Hindlimb muscle (tissue), 1 donor: ENCODE measurements at regions not wholly inside any gene's neighbourhood (a gene's known extent, or its start where the extent isn't known, plus 50 kb on each side); places are given as distances from the start of the nearest gene placed in this dataset.
"Not testable (repeated sequence)": the region's sequence is repeated elsewhere in the genome, so short reads cannot be mapped to it uniquely, and the experiment has no call there.

ENCODE experiments used
- DNase-seq: peaks from one replicate; pipeline ENCODE4 v3.0.0-alpha.2; 2013

DNA sequence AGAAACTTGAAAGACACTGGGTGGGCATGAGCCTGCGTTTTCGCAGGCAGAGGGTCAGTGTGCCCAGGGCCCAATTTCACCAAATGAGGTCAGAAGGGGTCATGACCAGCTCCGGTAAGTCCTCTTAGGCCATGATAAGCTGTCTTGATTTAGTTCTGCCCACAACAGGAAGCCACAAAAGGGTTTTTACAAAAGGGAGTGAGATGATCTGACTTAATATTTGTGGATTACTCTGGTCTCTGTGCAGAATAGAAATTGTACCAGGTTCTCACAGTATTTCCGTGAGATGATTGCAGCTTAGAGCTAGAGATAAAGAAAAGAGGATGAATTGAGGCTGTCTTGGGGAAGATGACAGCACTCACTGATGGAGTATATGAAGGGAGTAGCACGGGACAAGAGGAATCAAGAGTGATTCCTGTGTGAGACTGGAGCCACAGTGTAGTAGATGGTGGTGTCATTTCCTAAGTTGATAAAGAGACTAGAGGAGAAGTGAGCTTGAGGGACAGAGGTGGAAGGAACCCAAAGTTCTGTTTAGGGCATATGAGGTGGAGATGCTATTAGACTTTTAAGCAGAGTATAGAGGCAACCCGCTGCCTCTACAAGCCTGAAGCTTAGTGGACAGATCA lies 288.3 kb upstream of the AMIGO2 start:
- DNase-seq = no peak

DNA sequence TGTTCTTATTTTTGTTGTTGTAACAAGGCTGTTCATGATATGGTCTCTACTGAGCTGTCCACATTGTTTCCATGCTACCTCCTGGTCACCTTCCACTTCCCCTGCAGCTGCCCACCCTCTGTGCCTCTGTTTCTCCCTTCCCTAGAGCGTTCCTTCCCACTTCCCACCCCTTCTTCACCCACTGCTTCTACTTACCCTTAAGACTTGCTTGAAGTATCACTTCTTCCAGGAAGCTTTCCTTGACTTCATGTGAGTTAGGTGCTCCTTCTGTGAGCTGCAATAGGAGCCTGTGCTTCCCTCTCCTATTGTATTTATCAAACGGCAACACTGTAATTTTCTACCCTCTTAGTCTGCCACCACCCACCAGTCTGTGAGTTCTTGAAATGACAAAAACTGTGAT lies 286.8 kb upstream of the AMIGO2 start:
- no peak for DNase-seq

DNA sequence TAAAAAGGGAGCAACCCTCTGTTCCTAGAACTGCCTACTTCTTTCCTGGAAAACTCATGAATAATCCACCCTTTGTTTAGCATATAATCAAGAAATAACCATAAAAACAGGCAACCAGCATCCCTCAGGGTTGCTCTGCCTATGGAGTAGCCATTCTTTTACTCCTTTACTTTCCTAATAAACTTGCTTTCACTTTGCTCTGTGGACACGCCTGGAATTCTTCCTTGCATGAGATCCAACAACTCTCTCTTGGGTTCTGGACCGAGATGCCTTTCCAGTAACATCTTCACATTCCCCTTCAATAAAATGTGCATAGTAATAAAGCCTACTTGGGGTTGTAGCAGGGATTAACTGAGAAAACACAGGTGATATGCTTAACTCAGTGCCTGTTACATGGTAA lies 286.4 kb upstream of the AMIGO2 start:
- DNase-seq = no peak

DNA sequence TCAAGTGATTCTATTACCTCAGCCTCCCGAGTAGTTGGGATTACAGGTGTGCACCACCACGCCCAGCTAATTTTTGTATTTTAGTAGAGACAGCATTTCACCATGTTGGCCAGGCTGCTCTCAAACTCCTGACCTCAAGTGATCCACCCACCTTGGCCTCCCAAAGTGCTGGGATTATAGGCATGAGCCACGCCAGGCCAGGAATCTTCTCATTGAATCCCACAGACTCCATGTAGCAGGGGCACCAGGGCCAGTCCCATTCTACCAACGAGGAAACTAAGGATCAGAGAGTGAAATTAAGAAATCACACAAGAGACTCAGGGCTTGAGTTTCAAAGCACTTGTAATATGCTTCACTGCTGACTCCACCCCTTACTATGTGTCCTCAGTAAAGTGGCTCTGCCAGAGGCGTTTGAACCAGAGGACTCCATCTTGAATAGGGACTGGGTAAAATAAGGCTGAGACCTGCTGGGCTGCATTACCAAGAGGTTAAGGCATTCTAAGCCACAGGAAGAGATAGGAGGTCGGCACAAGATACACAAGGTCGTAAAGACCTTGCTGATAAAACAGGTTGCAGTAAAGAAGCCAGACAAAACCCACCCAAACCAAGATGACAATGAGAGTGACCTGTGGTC lies 285.8 kb upstream of the AMIGO2 start:
- not testable (repeated sequence) for DNase-seq

DNA sequence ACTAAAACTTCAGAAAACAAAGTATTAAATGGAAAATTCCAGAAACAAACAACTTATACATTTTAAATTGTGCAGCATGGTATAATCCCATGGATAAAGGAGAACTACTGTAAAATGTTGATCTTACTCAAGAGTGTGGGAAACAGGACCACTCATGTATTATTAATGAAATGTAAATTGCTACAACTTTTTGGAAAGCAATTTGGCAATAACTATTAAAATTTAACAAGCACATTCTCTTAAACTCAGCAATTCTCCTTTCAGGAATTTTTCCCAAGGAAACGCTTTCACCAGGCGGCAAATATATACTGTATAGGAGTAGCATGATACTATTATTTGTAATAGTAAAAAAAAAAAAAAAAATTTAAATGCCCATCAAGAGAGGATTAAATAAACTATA lies 284.5 kb upstream of the AMIGO2 start:
- DNase-seq = no peak

DNA sequence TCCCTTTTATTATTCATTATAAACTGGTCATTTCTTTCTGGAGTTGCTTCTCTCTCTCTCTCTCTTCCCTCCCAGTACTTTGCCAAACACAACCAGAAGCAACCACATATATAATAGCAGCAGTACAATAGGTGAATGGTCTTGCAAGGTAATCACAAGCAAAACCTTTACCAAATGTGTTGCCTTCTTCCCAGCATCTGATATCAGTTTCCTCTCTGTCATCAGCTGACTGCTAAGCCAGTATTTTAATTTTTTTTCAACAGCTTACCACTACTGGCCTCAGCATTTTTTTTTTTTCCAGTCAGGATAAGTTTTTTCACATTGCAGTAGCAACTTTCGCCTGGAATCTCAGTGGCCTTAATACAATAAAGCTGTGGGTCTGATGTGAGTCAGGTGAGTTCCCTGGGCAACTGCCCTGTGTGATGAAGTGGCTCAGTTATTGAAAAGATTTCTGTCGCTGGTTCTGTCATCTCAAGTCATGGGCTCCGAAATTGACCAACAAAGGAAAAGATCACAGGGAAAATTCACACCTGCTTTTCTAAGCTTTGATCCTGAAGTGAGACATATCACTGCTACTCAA lies 282.5 kb upstream of the AMIGO2 start:
- DNase-seq = no peak

DNA sequence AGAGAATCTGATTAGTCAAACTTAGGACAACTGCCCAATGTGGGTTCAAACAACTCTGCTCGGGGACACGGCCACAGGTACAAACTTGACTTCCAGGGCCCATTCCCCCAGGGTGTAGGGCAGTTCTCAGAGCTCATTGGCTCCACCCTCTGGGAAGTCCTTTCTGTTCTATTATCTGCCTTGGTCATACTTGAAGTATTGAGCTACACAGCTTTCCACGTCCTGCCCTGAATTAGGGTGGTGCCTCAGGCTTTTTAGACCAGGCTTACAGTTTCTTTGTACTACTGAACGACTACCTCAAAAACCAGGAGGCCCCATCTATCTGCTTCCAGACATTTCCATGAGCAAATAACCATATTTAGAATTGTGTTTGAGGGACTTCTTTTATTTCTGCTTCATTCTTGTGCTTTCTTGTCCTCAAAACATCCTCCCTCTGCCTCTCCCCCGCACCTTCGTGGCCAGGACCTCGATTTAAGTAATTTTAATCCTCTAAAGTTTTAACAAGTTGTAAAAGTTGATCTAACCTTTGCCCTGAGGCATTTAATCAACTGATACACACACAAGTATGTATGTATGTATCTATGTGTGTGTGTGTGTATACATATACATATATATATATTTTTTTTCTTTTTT lies 281.7 kb upstream of the AMIGO2 start:
- DNase-seq = no peak

DNA sequence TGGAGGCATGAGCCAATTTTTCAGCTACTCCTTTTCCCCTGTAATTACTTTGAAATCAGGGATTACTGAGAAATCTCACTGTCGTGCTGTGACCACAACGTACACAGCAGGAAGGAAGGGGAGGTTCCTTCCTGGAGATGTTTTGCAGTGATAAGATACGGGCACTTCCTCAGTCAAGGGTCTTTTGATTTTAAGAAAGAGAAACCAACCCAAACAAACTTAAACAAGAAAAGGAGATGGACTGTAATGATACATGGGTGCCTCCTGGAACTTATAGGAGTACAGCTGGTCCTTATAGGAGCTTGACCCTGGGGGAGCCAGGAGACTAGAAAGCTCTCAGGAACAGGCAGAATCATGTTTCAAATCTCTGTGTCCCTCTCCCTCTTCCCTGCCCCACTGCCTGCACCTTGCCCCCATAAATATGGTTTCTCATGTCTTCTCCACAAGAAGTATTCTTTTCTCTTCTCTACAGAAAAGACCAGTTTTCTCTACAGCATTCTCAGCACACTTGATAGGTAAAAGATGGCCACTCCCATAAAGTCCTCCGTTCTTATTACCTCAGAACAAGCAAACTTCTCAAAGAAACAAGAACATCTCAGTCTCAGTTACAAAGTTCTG lies 281.1 kb upstream of the AMIGO2 start:
- DNase-seq = no peak

DNA sequence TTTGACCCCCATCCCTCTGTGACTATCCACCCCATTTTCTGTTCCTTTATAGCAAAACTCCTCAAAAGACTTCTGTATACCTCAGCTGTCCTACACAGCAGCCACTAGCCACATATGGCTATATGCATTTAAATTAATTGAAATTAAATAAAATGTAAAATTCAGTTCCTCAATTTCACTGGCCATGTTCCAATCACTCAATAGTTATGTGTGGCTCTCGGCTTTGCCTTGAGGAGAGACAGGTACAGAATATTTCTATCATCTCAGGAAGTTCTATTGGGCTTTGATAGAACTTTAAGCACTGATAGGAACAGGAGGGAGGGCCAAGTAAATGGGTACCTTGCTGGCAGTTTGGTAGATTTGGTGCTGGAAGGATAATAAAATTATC lies 280.3 kb upstream of the AMIGO2 start:
- no peak for DNase-seq

DNA sequence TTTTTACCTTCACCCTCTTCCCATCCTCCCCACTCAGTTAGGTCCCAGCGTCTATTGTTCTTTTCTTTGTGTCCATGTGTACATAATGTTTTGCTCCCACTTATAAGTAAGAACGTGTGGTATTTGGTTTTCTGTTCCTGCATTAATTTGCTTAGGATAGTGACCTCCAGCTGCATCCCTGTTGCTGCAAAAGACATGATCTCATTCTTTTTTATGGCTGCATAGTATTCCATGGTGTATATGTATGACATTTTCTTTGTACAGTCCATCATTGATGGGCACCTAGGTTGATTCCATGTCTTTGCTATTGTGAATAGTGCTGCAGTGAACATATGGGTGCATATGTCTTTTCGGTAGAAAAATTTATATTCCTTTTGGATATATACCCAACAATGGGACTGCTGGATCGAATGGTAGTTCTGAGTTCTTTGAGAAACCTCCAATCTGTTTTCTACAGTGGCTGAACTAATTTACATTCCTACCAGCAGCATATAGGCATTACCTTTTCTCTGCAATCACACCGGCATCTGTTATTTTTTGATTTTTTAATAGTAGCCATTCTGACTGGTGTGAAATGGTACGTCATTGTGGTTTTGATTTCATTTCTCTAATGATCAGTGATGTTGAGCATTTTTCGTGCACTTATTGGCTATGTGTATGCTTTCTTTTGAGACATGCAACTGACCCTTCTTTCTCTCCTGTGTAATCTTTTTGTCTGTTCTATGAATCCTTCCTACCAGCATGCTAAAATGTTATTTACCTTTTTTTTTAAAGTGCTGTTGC lies 279.7 kb upstream of the AMIGO2 start:
- no peak for DNase-seq

DNA sequence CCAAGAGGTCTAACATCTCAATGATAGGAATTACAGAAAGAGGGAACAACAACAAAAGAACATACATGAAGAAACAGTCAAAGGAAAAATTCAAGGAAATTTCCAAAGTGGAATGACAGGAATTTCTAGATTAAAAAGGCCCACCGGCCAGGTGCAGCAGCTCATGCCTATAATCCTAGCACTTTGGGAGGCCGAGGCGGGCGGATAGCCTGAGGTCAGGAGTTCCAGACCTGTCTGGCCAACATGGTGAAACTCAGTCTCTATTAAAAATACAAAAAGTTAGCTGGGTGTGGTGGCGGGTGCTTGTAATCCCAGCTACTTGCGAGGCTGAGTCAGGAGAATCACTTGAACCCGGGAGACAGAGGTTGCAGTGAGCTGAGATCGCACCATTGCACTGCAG lies 277.2 kb upstream of the AMIGO2 start:
- DNase-seq = not testable (repeated sequence)

DNA sequence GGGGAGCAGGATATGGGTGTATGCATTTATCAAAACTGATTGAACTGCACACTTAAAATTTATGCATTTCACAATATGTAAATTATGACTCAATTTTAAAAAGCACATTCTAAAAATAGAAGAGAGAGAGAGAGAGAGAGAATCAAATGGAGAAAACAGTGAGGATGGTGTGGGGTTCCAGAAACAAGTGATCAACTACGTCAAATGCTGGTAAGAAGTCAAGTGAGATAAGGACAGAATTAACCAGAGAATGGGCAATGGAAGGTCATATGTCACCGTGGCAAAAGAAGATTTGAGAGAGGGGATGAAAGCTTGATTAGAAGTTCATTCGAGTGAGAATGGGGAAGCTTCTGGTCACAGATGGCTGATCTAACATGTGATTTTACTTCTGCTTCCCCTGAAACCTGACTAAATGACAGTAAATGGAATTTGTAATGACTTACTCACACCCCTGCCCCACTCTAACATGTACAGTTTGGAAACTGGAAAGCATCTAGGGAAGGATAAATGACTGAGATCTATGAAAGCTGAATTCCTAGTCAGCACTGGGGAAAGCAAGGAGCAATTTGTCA lies 276.5 kb upstream of the AMIGO2 start:
- no peak for DNase-seq

DNA sequence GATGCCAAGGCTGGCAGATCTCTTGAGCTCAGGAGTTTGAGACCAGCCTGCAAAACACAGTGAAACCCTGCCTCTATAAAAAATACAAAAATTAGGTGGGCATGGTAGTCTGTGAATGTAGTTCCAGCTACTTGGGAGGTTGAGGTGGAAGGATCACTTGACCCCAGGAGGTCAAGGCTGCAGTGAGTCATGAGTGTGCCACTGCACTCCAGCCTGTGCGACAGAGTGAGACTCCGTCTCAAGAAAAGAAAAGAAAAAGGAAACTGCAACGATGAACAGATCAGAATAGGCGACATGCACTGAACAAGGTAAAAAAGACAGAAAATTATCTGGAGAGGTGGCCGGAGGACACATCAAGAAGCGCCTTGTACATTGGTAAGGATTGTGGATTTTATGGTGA lies 273.7 kb upstream of the AMIGO2 start:
- no peak for DNase-seq

DNA sequence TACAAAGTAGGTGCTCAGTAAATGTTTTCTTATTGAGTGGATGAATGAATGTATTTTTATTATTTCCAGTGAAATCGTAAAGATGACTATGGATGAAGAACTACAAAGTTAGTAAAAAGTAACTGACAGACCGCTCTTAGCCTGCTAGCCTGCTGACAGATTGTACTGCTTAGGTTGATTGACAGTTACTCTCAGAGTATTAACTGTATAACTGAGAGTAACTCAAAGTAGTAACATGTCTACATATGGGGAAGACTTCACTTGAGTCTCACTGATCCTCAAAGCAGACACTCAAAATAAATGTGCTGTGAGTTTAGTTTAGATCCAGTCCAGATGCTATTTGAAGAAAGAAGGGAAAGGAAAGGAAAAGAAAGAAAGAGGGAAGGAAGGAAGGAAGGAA lies 272.3 kb upstream of the AMIGO2 start:
- no peak for DNase-seq

DNA sequence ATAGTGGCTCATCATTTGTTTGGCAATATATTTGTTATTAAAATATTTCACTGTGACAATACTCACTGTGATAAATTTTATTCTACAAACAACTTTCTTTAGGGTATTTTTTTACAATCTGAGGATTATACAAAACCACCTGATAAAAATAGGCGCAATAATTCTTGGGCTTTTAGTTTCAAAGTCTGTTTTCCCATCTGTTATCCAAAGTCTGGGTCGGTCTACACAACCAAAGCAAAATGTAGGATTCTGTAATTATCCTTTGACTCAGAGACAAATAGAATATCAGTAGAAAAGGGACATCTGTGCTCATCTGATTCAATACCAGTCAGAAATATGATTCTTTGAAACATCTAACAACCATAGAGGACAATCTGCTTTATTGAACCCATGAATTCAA lies 271.8 kb upstream of the AMIGO2 start:
- DNase-seq = no peak

DNA sequence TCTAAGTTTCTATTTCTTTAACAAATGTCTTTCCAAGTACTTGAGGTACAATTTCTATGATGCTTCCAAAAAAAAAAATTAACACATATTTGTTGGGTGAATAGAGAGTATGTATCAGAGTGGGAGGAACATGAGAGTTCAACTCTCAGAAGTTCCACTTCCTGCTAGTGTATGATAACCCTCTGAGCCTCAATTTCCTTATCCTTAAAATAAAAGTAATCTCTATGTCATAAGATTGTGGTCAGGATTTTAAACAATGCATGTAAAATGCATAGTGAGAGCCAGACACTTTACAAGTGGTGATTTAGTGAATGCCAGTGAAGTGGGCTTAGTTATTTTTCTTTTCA lies 270.3 kb upstream of the AMIGO2 start:
- no peak for DNase-seq

DNA sequence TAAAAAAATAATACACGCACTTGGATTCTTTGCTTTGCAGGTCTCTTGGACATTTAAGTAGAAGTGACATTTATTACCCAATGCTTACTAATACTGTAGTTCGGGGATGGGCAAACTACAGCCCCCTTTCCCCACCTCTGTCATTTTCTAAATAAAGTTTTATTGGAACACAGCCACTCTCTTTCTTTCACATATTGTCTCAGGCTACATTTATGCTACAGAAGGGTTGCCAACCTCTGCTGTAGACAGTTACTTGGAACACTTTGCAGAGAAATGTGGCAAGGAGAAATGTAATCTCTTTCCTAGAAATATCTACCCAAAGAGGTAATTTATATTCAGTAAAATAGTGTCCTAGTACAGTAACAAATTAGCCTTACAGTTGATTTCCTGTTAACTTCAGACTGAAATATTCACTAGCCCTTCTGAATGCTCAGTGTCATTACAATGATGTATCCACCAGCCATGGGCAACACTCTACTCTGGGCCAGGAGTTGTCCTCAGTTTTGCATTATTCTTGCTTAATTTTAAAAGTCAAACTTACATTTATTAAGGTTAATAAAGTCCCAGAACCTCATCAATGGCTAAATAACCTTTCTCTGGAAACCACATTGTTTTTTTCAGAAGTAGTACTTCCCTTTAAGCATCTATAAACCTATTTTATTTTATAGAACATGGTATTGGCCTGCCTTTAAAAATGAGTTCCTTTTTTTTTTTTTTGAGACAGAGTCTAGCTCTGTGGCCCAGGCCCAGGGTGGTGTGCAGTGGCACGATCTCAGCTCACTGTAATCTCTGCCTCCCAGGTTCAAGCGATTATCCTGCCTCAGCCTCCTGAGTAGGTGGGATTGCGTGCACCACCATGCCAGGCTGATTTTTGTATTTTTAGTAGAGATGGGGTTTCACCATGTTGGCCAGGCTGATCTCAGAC lies 269.6 kb upstream of the AMIGO2 start:
- no peak for DNase-seq

DNA sequence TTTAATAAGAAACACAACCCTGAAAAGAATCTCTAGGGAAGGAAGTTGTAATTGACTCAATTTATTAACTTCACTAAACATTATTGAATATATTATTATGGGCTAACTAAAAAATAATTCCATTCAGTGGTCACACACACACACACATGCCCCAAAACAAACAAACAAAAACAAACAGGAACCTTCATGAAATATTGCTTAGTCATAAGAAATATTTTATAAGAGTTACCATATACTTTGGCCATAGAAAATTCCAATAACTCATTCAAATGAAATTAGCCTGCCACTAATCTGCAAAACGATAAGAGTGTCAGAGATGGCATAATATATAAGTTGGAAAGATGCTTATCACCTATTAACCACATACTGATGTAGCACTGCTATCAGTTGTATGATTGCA lies 268.4 kb upstream of the AMIGO2 start:
- no peak for DNase-seq

DNA sequence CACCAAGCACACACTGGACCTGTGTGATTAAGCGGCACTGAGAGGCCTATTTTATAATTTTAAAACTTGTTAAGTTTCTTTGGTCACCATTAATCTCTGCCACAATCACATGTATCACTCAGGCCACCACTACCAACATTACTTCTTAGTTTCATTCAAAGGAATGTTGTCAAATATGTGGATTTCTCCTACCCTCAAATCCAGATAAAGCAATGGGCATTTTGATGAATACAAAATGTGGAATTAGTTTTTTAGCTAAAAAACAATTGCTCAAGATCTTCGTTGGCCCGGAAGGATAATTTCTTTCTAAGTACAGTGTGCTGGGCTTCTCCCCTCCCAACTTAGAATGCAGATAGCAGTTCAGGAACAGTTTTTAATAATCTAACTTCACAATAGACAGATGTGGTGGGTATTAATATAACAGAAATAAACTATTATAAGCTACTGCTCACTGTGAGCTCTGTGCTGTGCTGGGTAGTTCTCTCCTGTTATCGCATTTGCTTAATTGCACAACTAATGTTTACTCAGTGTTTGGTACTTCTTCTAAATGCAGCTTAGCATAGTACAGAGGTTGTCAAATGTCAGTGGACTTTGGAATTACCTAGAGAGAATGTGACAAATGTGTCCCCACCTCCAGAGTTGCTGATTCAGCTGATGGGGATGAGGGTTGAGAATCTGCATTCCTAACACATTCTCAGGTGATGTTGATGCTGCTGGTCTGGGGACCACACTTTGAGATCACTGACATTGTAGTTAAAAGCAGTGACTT lies 266.7 kb upstream of the AMIGO2 start:
- no peak for DNase-seq
